Cardiac muscle cell (in vitro differentiated cells and primary cell): ENCODE measurements at regions not wholly inside any gene's neighbourhood (a gene's known extent, or its start where the extent isn't known, plus 50 kb on each side); places are given as distances from the start of the nearest gene placed in this dataset.

ENCODE experiments used
- DNase-seq, 2 donors: peaks; one replicate each; pipeline versions ENCODE4 v3.0.0 to v3.0.0-alpha.2; 2010 to 2017; ENCODE audit warnings: low read depth in 1 of 2, low spot score in 1 of 2
- H3K27ac ChIP-seq: fragments of 200-600 bp; sonication (generic); 2 replicates; pipeline ENCODE4 v1.5.1; 2016
- H3K27me3 ChIP-seq: fragments of 200-600 bp; sonication (generic); 2 replicates; pipeline ENCODE4 v1.6.0; 2016; ENCODE audit warnings: control low read depth
- H3K36me3 ChIP-seq: fragments of 200-600 bp; sonication (generic); 2 replicates; pipeline ENCODE4 v1.5.1; 2016; ENCODE audit warnings: control low read depth
- H3K4me1 ChIP-seq: fragments of 200-600 bp; sonication (generic); 2 replicates; pipeline ENCODE4 v1.8.1; 2017; ENCODE audit warnings: low read depth, mild to moderate bottlenecking, mixed run types
- H3K4me3 ChIP-seq: fragments of 200-600 bp; sonication (generic); 2 replicates; pipeline ENCODE4 v1.5.1; 2016; ENCODE audit warnings: mild to moderate bottlenecking
- H3K9me3 ChIP-seq: fragments of 200-600 bp; sonication (generic); 2 replicates; pipeline ENCODE4 v1.5.1; 2017; ENCODE audit warnings: low read depth, mild to moderate bottlenecking, control low read depth
- TF ChIP-seq, protein P1 (sequence below): IDR thresholded peaks from 2 replicates; pipeline ENCODE4 v1.5.1; 2012; ENCODE audit warnings: low read depth, mild to moderate bottlenecking, low read length

- TF ChIP-seq, protein P1, sequence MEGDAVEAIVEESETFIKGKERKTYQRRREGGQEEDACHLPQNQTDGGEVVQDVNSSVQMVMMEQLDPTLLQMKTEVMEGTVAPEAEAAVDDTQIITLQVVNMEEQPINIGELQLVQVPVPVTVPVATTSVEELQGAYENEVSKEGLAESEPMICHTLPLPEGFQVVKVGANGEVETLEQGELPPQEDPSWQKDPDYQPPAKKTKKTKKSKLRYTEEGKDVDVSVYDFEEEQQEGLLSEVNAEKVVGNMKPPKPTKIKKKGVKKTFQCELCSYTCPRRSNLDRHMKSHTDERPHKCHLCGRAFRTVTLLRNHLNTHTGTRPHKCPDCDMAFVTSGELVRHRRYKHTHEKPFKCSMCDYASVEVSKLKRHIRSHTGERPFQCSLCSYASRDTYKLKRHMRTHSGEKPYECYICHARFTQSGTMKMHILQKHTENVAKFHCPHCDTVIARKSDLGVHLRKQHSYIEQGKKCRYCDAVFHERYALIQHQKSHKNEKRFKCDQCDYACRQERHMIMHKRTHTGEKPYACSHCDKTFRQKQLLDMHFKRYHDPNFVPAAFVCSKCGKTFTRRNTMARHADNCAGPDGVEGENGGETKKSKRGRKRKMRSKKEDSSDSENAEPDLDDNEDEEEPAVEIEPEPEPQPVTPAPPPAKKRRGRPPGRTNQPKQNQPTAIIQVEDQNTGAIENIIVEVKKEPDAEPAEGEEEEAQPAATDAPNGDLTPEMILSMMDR, result no peak
- no peak overlapping the region for H3K27ac ChIP-seq
- no peak for DNase-seq
- no peaks in the 10 kb centered on the region for H3K36me3 ChIP-seq
- no peaks in the 10 kb centered on the region for H3K9me3 ChIP-seq
- peaks cover 6% of the 10 kb centered on the region for H3K27me3 ChIP-seq
- no peaks in the 10 kb centered on the region for H3K4me1 ChIP-seq
- H3K4me3 ChIP-seq, result no peak overlapping the region
Observed at GRCh38 chr15:88389120-88389519, 78.1 kb downstream of the MRPL46 start.

DNA sequence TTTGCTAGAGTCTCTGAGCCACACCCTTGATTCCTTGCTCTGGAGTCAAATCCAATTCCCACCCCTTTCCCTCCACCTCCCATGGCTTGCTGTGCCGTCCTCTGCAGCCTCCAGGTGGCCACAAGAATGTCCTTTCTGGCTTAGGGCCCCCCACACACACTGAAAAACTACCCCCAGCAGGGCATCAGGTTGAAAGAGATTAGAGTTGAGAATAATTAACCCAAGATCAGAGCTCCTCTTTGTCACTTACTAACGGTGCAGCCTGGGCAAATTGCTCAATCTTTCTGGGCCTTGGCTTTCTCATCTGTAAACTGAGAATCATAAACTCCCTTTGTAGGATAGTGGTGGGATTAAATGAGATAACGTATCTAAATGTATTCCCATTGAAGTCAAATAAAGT, 78.5 kb downstream of the MRPL46 start:
- H3K9me3 ChIP-seq, result no peaks in the 10 kb centered on the region
- H3K4me1 ChIP-seq, result no peaks in the 10 kb centered on the region
- H3K27ac ChIP-seq, result no peak overlapping the region
- no peaks in the 10 kb centered on the region for H3K36me3 ChIP-seq
- H3K4me3 ChIP-seq, result no peak overlapping the region
- DNase-seq, result no peak
- peaks cover 6% of the 10 kb centered on the region for H3K27me3 ChIP-seq
- TF ChIP-seq, protein P1, result no peak

DNA sequence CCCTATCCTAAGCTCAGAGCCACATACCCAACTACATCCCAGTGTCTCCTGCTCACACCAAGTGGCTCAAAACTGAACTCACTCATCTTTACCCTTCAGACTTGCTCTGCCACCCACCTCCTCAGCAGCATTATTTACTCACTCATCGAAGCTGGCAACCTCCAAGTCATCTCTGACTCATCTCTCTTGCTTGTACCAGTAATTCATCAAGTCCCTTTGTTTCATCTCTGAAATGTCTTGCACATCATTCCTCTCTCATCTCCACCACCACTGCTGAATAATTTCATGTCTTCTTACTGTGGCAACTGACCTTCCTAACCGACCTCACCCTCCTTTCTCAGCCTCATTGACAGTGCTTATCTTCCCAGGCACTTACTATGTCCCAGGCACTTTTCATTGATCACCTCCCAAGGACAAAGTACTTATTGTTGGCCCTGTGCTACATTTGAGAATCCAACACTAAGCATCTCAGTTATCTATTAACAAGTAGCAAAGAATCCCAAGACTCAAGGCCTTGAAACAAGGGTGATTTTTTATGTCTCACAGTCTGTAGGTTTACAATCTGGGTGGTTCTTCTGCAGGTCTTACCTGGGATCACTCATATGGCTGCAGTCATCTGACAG, 82.0 kb downstream of the MRPL46 start:
- no peak overlapping the region for H3K4me3 ChIP-seq
- H3K27ac ChIP-seq, result no peak overlapping the region
- H3K4me1 ChIP-seq, result no peaks in the 10 kb centered on the region
- DNase-seq, result no peak
- H3K36me3 ChIP-seq, result no peaks in the 10 kb centered on the region
- TF ChIP-seq, protein P1, result no peak
- no peaks in the 10 kb centered on the region for H3K9me3 ChIP-seq
- no peaks in the 10 kb centered on the region for H3K27me3 ChIP-seq

DNA sequence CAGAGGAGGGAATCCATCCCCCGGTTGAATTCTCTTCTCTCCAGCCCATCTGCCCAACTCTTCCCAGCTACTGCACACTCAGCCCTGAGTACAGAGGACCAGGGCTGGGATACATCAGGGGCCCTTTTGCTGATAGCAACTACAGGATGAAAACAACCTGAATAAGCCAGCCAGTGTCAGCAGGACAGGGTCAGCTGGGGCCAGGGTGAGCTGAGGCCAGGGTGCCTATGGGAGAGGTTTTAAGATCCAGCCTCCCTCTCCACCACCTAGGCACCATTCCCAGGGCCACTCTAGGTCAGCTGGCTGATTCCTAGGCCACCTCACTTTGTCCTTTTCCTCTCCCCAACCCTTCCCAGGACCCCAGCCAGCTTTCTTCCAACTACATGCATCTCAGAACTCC, 83.8 kb downstream of the MRPL46 start:
- DNase-seq, result no peak
- Histone ChIP-seq H3K27me3 (no peaks in the 10 kb centered on the region), H3K4me1 (no peaks in the 10 kb centered on the region), H3K36me3 (no peaks in the 10 kb centered on the region), H3K27ac (no peak overlapping the region), H3K4me3 (no peak overlapping the region), H3K9me3 (no peaks in the 10 kb centered on the region)
- TF ChIP-seq, protein P1, result no peak

DNA sequence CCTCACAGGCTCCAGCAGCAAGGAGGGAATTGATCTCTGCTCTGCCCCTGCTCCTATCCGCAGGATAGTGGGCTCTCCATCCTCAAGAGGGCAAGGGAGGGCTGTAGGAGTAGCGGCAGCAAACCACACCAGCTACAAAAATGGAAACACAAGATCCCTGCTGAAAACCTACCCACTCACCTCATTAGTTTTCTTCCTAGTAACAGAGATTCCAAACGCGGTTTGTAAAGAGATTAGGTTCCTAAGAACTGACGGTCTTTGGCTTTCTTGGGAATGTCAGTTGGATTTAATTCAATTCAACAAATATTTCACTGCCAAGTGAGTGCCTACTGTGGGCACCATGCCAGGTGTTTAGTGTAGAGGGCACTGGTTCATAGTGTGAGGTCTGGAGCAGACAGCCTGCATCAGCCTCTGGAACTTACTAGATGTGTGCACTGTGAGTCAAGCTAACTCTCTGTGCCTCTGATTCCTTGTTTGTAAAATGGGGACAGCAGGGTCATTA, 84.7 kb downstream of the MRPL46 start:
- TF ChIP-seq, protein P1, result no peak
- Histone ChIP-seq H3K4me3 (no peak overlapping the region), H3K4me1 (no peaks in the 10 kb centered on the region), H3K9me3 (no peaks in the 10 kb centered on the region), H3K27ac (no peak overlapping the region), H3K36me3 (no peaks in the 10 kb centered on the region), H3K27me3 (no peaks in the 10 kb centered on the region)
- peak in 1 of 2 donors; percentile 13 for DNase-seq
